SK-N-SH (cell line): ENCODE measurements at regions not wholly inside any gene's neighbourhood (a gene's known extent, or its start where the extent isn't known, plus 50 kb on each side); places are given as distances from the start of the nearest gene placed in this dataset.
A peak's percentile ranks its signal among the peaks of the same experiment; 100 is the strongest.

ENCODE experiments used
- CTCF ChIA-PET: fragments of 300-600, 350-600 bp; formaldehyde crosslinking; extraction: SDS; loops from one replicate; lab custom pipeline; 2021; lab: Yijun Ruan, JAX
- POLR2A ChIA-PET: fragments of 350-600 bp; sonication (Branson Sonifier 250); formaldehyde crosslinking; extraction: SDS; loops from one replicate; lab custom pipeline; 2020; ENCODE audit warnings: antibody characterized with exemption, inconsistent platforms; lab: Yijun Ruan, JAX
- DNase-seq: peaks from one replicate; pipeline ENCODE4 v3.0.0; 2012
- H2AFZ ChIP-seq: fragments of 200-600 bp; sonication (generic); 2 replicates; pipeline ENCODE4 v1.8.1; 2016; ENCODE audit warnings: antibody characterized with exemption, mild to moderate bottlenecking, low read depth
- H3F3A ChIP-seq: fragments of 200-600 bp; sonication (generic); replicated peaks from 2 replicates; pipeline ENCODE3; 2016; ENCODE audit warnings: antibody characterized with exemption, mild to moderate bottlenecking; ENCODE audit not compliant: insufficient read depth
- H3K27ac ChIP-seq, 2 experiments: fragments of 200-500 bp in 1 of 2; fragments of 200-600 bp in 1 of 2; sonication (Bioruptor generic) in 1 of 2; sonication (generic), shearing (Covaris generic) in 1 of 2; 2 replicates each; pipeline versions ENCODE4 v1.5.1 to v1.6.1; 2014 to 2016; ENCODE audit warnings: low read depth in 2 of 2, inconsistent platforms in 1 of 2, low read length in 1 of 2, mild to moderate bottlenecking in 1 of 2, mixed read lengths in 1 of 2
- H3K27me3 ChIP-seq: fragments of 200-600 bp; sonication (generic), shearing (Covaris generic); 2 replicates; pipeline ENCODE4 v1.6.1; 2016; ENCODE audit warnings: mixed run types; ENCODE audit not compliant: insufficient read depth
- H3K36me3 ChIP-seq, 2 experiments: fragments of 200-500 bp in 1 of 2; fragments of 200-600 bp in 1 of 2; sonication (Bioruptor generic) in 1 of 2; sonication (generic) in 1 of 2; replicated peaks in 1 of 2; 2 replicates each; pipeline versions ENCODE3 to v1.5.1; 2014 to 2016; ENCODE audit warnings: low read length in 1 of 2, mild to moderate bottlenecking in 1 of 2; ENCODE audit not compliant: insufficient read depth in 2 of 2, control insufficient read depth in 1 of 2
- H3K4me1 ChIP-seq, 2 experiments: fragments of 200-500 bp in 1 of 2; fragments of 200-600 bp in 1 of 2; sonication (Bioruptor generic) in 1 of 2; sonication (generic), shearing (Covaris generic) in 1 of 2; 2 replicates each; pipeline versions ENCODE4 v1.5.1 to v1.6.1; 2014 to 2016; ENCODE audit warnings: low read depth in 1 of 2, low read length in 1 of 2, mixed run types in 1 of 2; ENCODE audit not compliant: insufficient read depth in 2 of 2, control insufficient read depth in 1 of 2
- H3K4me2 ChIP-seq: fragments of 200-600 bp; sonication (generic), shearing (Covaris generic); 2 replicates; pipeline ENCODE4 v1.6.1; 2017; ENCODE audit warnings: mixed run types
- H3K4me3 ChIP-seq, 2 experiments: fragments of 200-500 bp in 1 of 2; fragments of 200-600 bp in 1 of 2; sonication (Bioruptor generic) in 1 of 2; sonication (generic), shearing (Covaris generic) in 1 of 2; 2 replicates each; pipeline versions ENCODE4 v1.5.1 to v1.8.1; 2014 to 2016; ENCODE audit warnings: low read depth in 2 of 2, inconsistent platforms in 1 of 2, low read length in 1 of 2, mild to moderate bottlenecking in 1 of 2, mixed read lengths in 1 of 2, moderate library complexity in 1 of 2
- H3K79me2 ChIP-seq: fragments of 200-600 bp; sonication (generic); 2 replicates; pipeline ENCODE4 v1.8.1; 2017; ENCODE audit warnings: mild to moderate bottlenecking; ENCODE audit not compliant: insufficient read depth
- H3K9ac ChIP-seq: fragments of 200-600 bp; sonication (generic); 2 replicates; pipeline ENCODE4 v1.6.1; 2017; ENCODE audit warnings: mixed run types
- H3K9me2 ChIP-seq: fragments of 200-600 bp; sonication (generic); 2 replicates; pipeline ENCODE4 v1.6.1; 2017; ENCODE audit warnings: mixed run types
- H3K9me3 ChIP-seq: fragments of 200-600 bp; sonication (generic); 2 replicates; pipeline ENCODE4 v1.6.1; 2017; ENCODE audit warnings: mixed run types, mild to moderate bottlenecking, moderate library complexity
- H4K20me1 ChIP-seq: fragments of 200-600 bp; sonication (generic); 2 replicates; pipeline ENCODE4 v1.6.1; 2017; ENCODE audit warnings: mild to moderate bottlenecking, mixed run types; ENCODE audit not compliant: insufficient read depth
- FOXJ3 ChIP-seq: sonication (generic); formaldehyde crosslinking; IDR thresholded peaks from 2 replicates; pipeline ENCODE4 v1.5.1; 2020; ENCODE audit warnings: mild to moderate bottlenecking, missing genetic modification reagents
- FOXM1 ChIP-seq: IDR thresholded peaks from 2 replicates; pipeline ENCODE4 v1.4.0; 2012; ENCODE audit warnings: low read depth, mild to moderate bottlenecking
- GATA2 ChIP-seq: sonication (generic); formaldehyde crosslinking; IDR thresholded peaks from 2 replicates; pipeline ENCODE4 v1.5.0; 2020; ENCODE audit warnings: mild to moderate bottlenecking, missing genetic modification reagents
- MEF2A ChIP-seq: IDR thresholded peaks from 2 replicates; pipeline ENCODE4 v1.4.0; 2012; ENCODE audit warnings: low read depth, borderline replicate concordance
- MXI1 ChIP-seq: IDR thresholded peaks from 2 replicates; pipeline ENCODE4 v1.6.1; 2012; ENCODE audit warnings: mild to moderate bottlenecking, low read depth, low read length, improper control_type of control experiment
- NFIC ChIP-seq: IDR thresholded peaks from 2 replicates; pipeline ENCODE4 v1.4.0; 2012; ENCODE audit warnings: borderline replicate concordance
- NRF1 ChIP-seq: IDR thresholded peaks from 2 replicates; pipeline ENCODE4 v1.6.1; 2012; ENCODE audit warnings: low read depth, mild to moderate bottlenecking, low read length
- REST ChIP-seq: IDR thresholded peaks from 2 replicates; pipeline ENCODE4 v1.6.1; 2012; ENCODE audit warnings: mild to moderate bottlenecking, low read depth, low read length, moderate library complexity
- RFX5 ChIP-seq: IDR thresholded peaks from 2 replicates; pipeline ENCODE4 v1.6.1; 2012; ENCODE audit warnings: mild to moderate bottlenecking, improper control_type of control experiment, low read length
- RXRA ChIP-seq: IDR thresholded peaks from 2 replicates; pipeline ENCODE4 v1.4.0; 2012; ENCODE audit warnings: low read depth, mild to moderate bottlenecking, borderline replicate concordance
- SMC3 ChIP-seq: IDR thresholded peaks from 2 replicates; pipeline ENCODE4 v1.6.1; 2012; ENCODE audit warnings: low read depth, low read length, improper control_type of control experiment
- TAF1 ChIP-seq: IDR thresholded peaks from 2 replicates; pipeline ENCODE4 v1.6.1; 2012; ENCODE audit warnings: low read depth, mild to moderate bottlenecking, low read length, moderate library complexity, borderline replicate concordance
- TCF12 ChIP-seq: IDR thresholded peaks from 2 replicates; pipeline ENCODE4 v1.4.0; 2012
- YY1 ChIP-seq: IDR thresholded peaks from 2 replicates; pipeline ENCODE4 v1.4.0; 2012; ENCODE audit warnings: low read depth, mild to moderate bottlenecking
- ZBTB33 ChIP-seq: IDR thresholded peaks from 2 replicates; pipeline ENCODE4 v1.4.0; 2012; ENCODE audit warnings: low read depth, borderline replicate concordance
- WGBS: methylation state at CpG from one replicate; pipeline ENCODE4 v1.1.6; 2017; ENCODE audit warnings: low lambda C conversion rate; 5-methylcytosine and 5-hydroxymethylcytosine counted together
- TF ChIP-seq, protein P1 (sequence below): IDR thresholded peaks from 2 replicates; pipeline ENCODE4 v1.4.0; 2012; ENCODE audit warnings: low read depth, borderline replicate concordance
- TF ChIP-seq, protein P2 (sequence below): IDR thresholded peaks from 2 replicates; pipeline ENCODE4; 2012

GRCh38 chr12:88258396-88258795 is 116.3 kb downstream of the TMTC3 start:
- DNase-seq = no peak
- POLR2A ChIA-PET = no interaction called here

GRCh38 chr12:88266806-88267360 is 124.8 kb downstream of the TMTC3 start:
- no peaks in the 10 kb centered on the region for H4K20me1 ChIP-seq
- WGBS = 92% methylated on average over 2 of the region's 2 CpGs
- TF ChIP-seq MEF2A = no peak
- no peak for TF ChIP-seq RXRA
- no peak for TF ChIP-seq YY1
- TF ChIP-seq NRF1 = no peak
- no peak for TF ChIP-seq FOXJ3 (CRISPR knock-in tag)
- TF ChIP-seq, protein P1, sequence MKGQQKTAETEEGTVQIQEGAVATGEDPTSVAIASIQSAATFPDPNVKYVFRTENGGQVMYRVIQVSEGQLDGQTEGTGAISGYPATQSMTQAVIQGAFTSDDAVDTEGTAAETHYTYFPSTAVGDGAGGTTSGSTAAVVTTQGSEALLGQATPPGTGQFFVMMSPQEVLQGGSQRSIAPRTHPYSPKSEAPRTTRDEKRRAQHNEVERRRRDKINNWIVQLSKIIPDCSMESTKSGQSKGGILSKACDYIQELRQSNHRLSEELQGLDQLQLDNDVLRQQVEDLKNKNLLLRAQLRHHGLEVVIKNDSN = no peak
- TF ChIP-seq GATA2 (CRISPR knock-in tag) = no peak
- no peak for TF ChIP-seq NFIC
- no peak for TF ChIP-seq REST
- no peak for TF ChIP-seq MXI1
- TF ChIP-seq RFX5 = no peak
- TF ChIP-seq SMC3 = no peak
- TF ChIP-seq TAF1 = no peak
- TF ChIP-seq FOXM1 = no peak

More at GRCh38 chr12:88258396-88258795, 116.3 kb downstream of the TMTC3 start:
- no peaks in the 10 kb centered on the region for H4K20me1 ChIP-seq
- no peaks in the 10 kb centered on the region for H3K36me3 ChIP-seq
- WGBS = 96% methylated on average over 2 of the region's 2 CpGs
- TF ChIP-seq TCF12 (peak; percentile 75), TAF1 (no peak), ZBTB33 (no peak)
- TF ChIP-seq, protein P2, sequence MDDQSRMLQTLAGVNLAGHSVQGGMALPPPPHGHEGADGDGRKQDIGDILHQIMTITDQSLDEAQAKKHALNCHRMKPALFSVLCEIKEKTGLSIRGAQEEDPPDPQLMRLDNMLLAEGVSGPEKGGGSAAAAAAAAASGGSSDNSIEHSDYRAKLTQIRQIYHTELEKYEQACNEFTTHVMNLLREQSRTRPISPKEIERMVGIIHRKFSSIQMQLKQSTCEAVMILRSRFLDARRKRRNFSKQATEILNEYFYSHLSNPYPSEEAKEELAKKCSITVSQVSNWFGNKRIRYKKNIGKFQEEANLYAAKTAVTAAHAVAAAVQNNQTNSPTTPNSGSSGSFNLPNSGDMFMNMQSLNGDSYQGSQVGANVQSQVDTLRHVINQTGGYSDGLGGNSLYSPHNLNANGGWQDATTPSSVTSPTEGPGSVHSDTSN = no peak
- H3K79me2 ChIP-seq = no peaks in the 10 kb centered on the region
- H3K9ac ChIP-seq = no peak overlapping the region
- H3K4me3 ChIP-seq = no peak overlapping the region
- CTCF ChIA-PET = no interaction called here
- H3K27me3 ChIP-seq = no peaks in the 10 kb centered on the region
- no peak overlapping the region for H2AFZ ChIP-seq
- H3K4me2 ChIP-seq = no peak overlapping the region
- H3K4me1 ChIP-seq = peaks cover 0 to 4% of the 10 kb centered on the region in 2 experiments; a peak in 2 of 4 replicates
- H3K9me3 ChIP-seq = peaks cover 6% of the 10 kb centered on the region; the same call in 1 of the 2 replicates
- no peaks in the 10 kb centered on the region for H3K9me2 ChIP-seq
- H3F3A ChIP-seq = peaks cover 6% of the 10 kb centered on the region
- H3K27ac ChIP-seq = peak overlapping the region in 1 of 2 experiments; percentile 28; a peak in 1 of 4 replicates

More at GRCh38 chr12:88266806-88267360, 124.8 kb downstream of the TMTC3 start:
- Histone ChIP-seq H3K27ac (no peak overlapping the region), H3K4me2 (no peak overlapping the region), H3K79me2 (no peaks in the 10 kb centered on the region), H3K9me2 (no peaks in the 10 kb centered on the region), H3K9me3 (peaks cover 6% of the 10 kb centered on the region; the same call in 1 of the 2 replicates), H3K4me3 (no peak overlapping the region), H3F3A (peaks cover 3% of the 10 kb centered on the region), H3K27me3 (no peaks in the 10 kb centered on the region), H2AFZ (no peak overlapping the region), H3K9ac (no peak overlapping the region), H3K4me1 (peaks cover 0 to 3% of the 10 kb centered on the region in 2 experiments; a peak in 1 of 4 replicates), H3K36me3 (no peaks in the 10 kb centered on the region)
- no peak for DNase-seq
- CTCF ChIA-PET = no interaction called here
- POLR2A ChIA-PET = no interaction called here
